Prostate gland (tissue), 2 donors: ENCODE measurements at regions not wholly inside any gene's neighbourhood (a gene's known extent, or its start where the extent isn't known, plus 50 kb on each side); places are given as distances from the start of the nearest gene placed in this dataset.
A peak's percentile ranks its signal among the peaks of the same experiment; 100 is the strongest.

Source experiments
- DNase-seq: peaks from one replicate; pipeline ENCODE4 v3.0.0-alpha.2; 2019; ENCODE audit warnings: low spot score
- H3K27ac ChIP-seq, 2 donors: fragments of 200-600 bp; sonication (generic); 2 replicates each; pipeline ENCODE4 v1.5.1; 2017 to 2019
- H3K27me3 ChIP-seq: fragments of 200-600 bp; sonication (generic); replicated peaks from 2 replicates; pipeline ENCODE4 v1.5.1; 2019; ENCODE audit not compliant: insufficient read depth
- H3K36me3 ChIP-seq, 2 donors: fragments of 200-600 bp; sonication (generic); 1 replicate in 1 of 2; 2 replicates in 1 of 2; pipeline versions ENCODE4 v1.5.1 to v1.8.1; 2017 to 2019
- H3K4me1 ChIP-seq: fragments of 200-600 bp; sonication (generic); replicated peaks from 2 replicates; pipeline ENCODE4 v1.5.1; 2019
- H3K4me3 ChIP-seq, 2 donors: fragments of 200-600 bp; sonication (generic); 2 replicates each; pipeline ENCODE4 v1.5.1; 2017 to 2019
- H3K9me3 ChIP-seq: fragments of 200-600 bp; sonication (generic); 2 replicates; pipeline ENCODE4 v1.5.1; 2017
- CTCF ChIP-seq, 4 experiments: fragments of 200-600 bp in 2 of 4; fragments of 450-650 bp in 2 of 4; sonication (generic) in 2 of 4; IDR thresholded peaks; 1 replicate in 3 of 4; 2 replicates in 1 of 4; pipeline ENCODE4 v1.5.1; 2016 to 2019; ENCODE audit warnings: antibody characterized with exemption in 4 of 4, mild to moderate bottlenecking in 2 of 4, moderate library complexity in 2 of 4
- POLR2A ChIP-seq: fragments of 450-650 bp; IDR thresholded peaks from one replicate; pipeline ENCODE4 v1.6.1; 2016; ENCODE audit warnings: antibody characterized with exemption, mild to moderate bottlenecking
- POLR2AphosphoS5 ChIP-seq: sonication (generic); formaldehyde crosslinking; IDR thresholded peaks from one replicate; pipeline ENCODE4 v1.6.1; 2017; ENCODE audit warnings: antibody characterized with exemption
- WGBS: methylation state at CpG from one replicate; pipeline ENCODE4 v1.1.5; 2018; 5-methylcytosine and 5-hydroxymethylcytosine counted together
- intact Hi-C: fragments of 100-400 bp; cut with DNase I; formaldehyde crosslinking; loops from one replicate; pipeline ENCODE4 v1.14.2; 2022

- H3K4me1 ChIP-seq: no peaks in the 10 kb centered on the region
- TF ChIP-seq POLR2A: no peak
- no peak for TF ChIP-seq CTCF (IDR thresholded peaks at IDR 0.05)
- TF ChIP-seq POLR2AphosphoS5: no peak
- no peak overlapping the region for H3K4me3 ChIP-seq
- H3K36me3 ChIP-seq: no peaks in the 10 kb centered on the region
- intact Hi-C loops: no loop called here
- 83% methylated on average over 3 of the region's 3 CpGs for WGBS
- no peak for DNase-seq
- H3K27me3 ChIP-seq: no peaks in the 10 kb centered on the region
- no peaks in the 10 kb centered on the region for H3K9me3 ChIP-seq
- H3K27ac ChIP-seq: no peak overlapping the region
Observed at GRCh38 chr15:55126111-55126510, 70.6 kb downstream of the RSL24D1 start.

GRCh38 chr15:55124616-55125015, 72.1 kb downstream of the RSL24D1 start:
- TF ChIP-seq CTCF (IDR thresholded peaks at IDR 0.05) (no peak), POLR2A (no peak), POLR2AphosphoS5 (no peak)
- Histone ChIP-seq H3K4me3 (no peak overlapping the region), H3K27me3 (no peaks in the 10 kb centered on the region), H3K4me1 (no peaks in the 10 kb centered on the region), H3K9me3 (no peaks in the 10 kb centered on the region), H3K36me3 (no peaks in the 10 kb centered on the region), H3K27ac (no peak overlapping the region)
- intact Hi-C loops: no loop called here
- DNase-seq: no peak
- 71% methylated on average over 5 of the region's 5 CpGs for WGBS

- no peak for DNase-seq
- Histone ChIP-seq H3K27ac (no peak overlapping the region), H3K27me3 (no peaks in the 10 kb centered on the region), H3K36me3 (no peaks in the 10 kb centered on the region), H3K4me1 (no peaks in the 10 kb centered on the region), H3K9me3 (no peaks in the 10 kb centered on the region), H3K4me3 (no peak overlapping the region)
- 64% methylated on average over 2 of the region's 2 CpGs for whole genome bisulfite sequencing
- intact Hi-C loops: no loop called here
- no peak for TF ChIP-seq POLR2A
- no peak for TF ChIP-seq POLR2AphosphoS5
- no peak for TF ChIP-seq CTCF (IDR thresholded peaks at IDR 0.05)
Observed at GRCh38 chr15:55118344-55118870, 78.3 kb downstream of the RSL24D1 start.

GRCh38 chr15:55116636-55117035, 80.1 kb downstream of the RSL24D1 start:
- H3K27me3 ChIP-seq: no peaks in the 10 kb centered on the region
- 12% methylated on average over 2 of the region's 2 CpGs for WGBS
- H3K27ac ChIP-seq: no peak overlapping the region
- TF ChIP-seq CTCF (IDR thresholded peaks at IDR 0.05) (no peak), POLR2A (no peak), POLR2AphosphoS5 (peak; percentile 33)
- intact Hi-C loops: no loop called here
- no peaks in the 10 kb centered on the region for H3K4me1 ChIP-seq
- H3K36me3 ChIP-seq: no peaks in the 10 kb centered on the region
- H3K4me3 ChIP-seq: no peak overlapping the region
- DNase-seq: peak; percentile 65
- no peaks in the 10 kb centered on the region for H3K9me3 ChIP-seq

GRCh38 chr15:55113736-55114135, 83.0 kb downstream of the RSL24D1 start:
- 63% methylated on average over 3 of the region's 3 CpGs for WGBS
- Histone ChIP-seq H3K4me1 (no peaks in the 10 kb centered on the region), H3K36me3 (no peaks in the 10 kb centered on the region), H3K27ac (no peak overlapping the region), H3K4me3 (no peak overlapping the region), H3K9me3 (no peaks in the 10 kb centered on the region), H3K27me3 (no peaks in the 10 kb centered on the region)
- no peak for DNase-seq
- intact Hi-C loops: no loop called here
- TF ChIP-seq POLR2A (no peak), POLR2AphosphoS5 (no peak), CTCF (IDR thresholded peaks at IDR 0.05) (no peak)
